ENCODE measurements at regions not wholly inside any gene's neighbourhood (a gene's known extent, or its start where the extent isn't known, plus 50 kb on each side); places are given as distances from the start of the nearest gene placed in this dataset.

GRCh38 chr15:60118626-60119025, 114.5 kb downstream of the FOXB1 start:
- Mint-ChIP-seq H3K36me3 (ENCODE audit: low read depth) (no peaks in the 10 kb centered on the region), H3K27ac (ENCODE audit: unreplicated experiment) (no peak overlapping the region), H3K4me1 (ENCODE audit: low read depth) (peaks cover 8% of the 10 kb centered on the region), H3K4me3 (ENCODE audit: unreplicated experiment) (no peak overlapping the region), H3K9me3 (ENCODE audit: low read depth) (no peaks in the 10 kb centered on the region), H3K27me3 (ENCODE audit: low read depth) (peaks cover 47% of the 10 kb centered on the region)
- no peak for TF ChIP-seq CTCF (IDR thresholded peaks at IDR 0.05)
- no peak for DNase-seq (ENCODE audit: low spot score)

DNA sequence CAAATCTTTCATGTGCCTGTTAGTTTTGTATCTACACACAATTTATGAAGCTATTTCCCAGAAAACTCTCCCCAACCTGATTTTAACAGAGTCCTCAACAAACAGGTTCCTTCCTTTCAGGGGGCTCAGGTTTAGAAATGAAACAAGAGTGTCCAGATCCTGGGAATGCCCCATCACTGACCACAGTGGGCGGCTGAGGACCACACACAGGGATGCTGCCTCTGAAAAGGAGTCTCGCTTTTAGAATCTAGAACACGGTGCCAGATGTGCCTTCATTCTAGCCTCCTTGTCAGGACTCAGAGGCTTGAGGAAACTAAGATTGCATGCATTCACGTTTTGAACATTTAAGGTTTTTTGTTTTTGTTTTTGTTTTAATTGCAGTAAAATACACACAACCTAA, 115.0 kb downstream of the FOXB1 start:
- no peak for TF ChIP-seq CTCF (IDR thresholded peaks at IDR 0.05)
- Mint-ChIP-seq H3K27ac (ENCODE audit: unreplicated experiment) (no peak overlapping the region), H3K4me3 (ENCODE audit: unreplicated experiment) (no peak overlapping the region), H3K27me3 (ENCODE audit: low read depth) (peaks cover 47% of the 10 kb centered on the region), H3K4me1 (ENCODE audit: low read depth) (peaks cover 8% of the 10 kb centered on the region), H3K9me3 (ENCODE audit: low read depth) (no peaks in the 10 kb centered on the region), H3K36me3 (ENCODE audit: low read depth) (no peaks in the 10 kb centered on the region)
- no peak for DNase-seq (ENCODE audit: low spot score)

DNA sequence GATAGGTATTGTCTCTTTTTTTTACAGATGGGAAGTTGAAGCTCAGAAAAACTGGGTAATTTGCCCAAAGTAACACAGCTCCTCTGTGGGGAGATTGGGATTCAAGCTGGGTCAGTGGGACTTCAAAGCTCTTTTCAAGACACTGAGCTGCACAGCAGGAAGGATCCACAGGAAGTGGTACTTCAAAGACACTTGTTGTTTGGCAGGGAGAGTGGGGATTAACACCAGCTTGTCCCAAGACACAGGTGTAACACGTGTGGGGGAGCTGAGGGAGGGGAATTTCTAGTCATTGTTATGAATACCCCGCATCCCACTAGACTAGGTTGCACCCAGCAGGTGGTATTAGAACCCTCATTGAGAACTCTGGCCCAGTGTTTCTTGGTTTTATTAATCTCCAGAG, 116.0 kb downstream of the FOXB1 start:
- H3K27me3 Mint-ChIP-seq (ENCODE audit: low read depth) = peaks cover 47% of the 10 kb centered on the region

GRCh38 chr15:60121845-60122244, 117.7 kb downstream of the FOXB1 start:
- H3K27ac Mint-ChIP-seq (ENCODE audit: unreplicated experiment) = no peak overlapping the region
- peaks cover 57% of the 10 kb centered on the region for H3K27me3 Mint-ChIP-seq (ENCODE audit: low read depth)
- H3K4me1 Mint-ChIP-seq (ENCODE audit: low read depth) = no peaks in the 10 kb centered on the region
- H3K4me3 Mint-ChIP-seq (ENCODE audit: unreplicated experiment) = no peak overlapping the region
- no peak for TF ChIP-seq CTCF (IDR thresholded peaks at IDR 0.05)
- no peaks in the 10 kb centered on the region for H3K36me3 Mint-ChIP-seq (ENCODE audit: low read depth)
- no peaks in the 10 kb centered on the region for H3K9me3 Mint-ChIP-seq (ENCODE audit: low read depth)
- no peak for DNase-seq (ENCODE audit: low spot score)

More for the DNA sequence above, 116.0 kb downstream of the FOXB1 start:
- Mint-ChIP-seq H3K27ac (ENCODE audit: unreplicated experiment) (no peak overlapping the region), H3K4me3 (ENCODE audit: unreplicated experiment) (no peak overlapping the region), H3K9me3 (ENCODE audit: low read depth) (no peaks in the 10 kb centered on the region), H3K4me1 (ENCODE audit: low read depth) (peaks cover 8% of the 10 kb centered on the region), H3K36me3 (ENCODE audit: low read depth) (no peaks in the 10 kb centered on the region)
- no peak for DNase-seq (ENCODE audit: low spot score)
- TF ChIP-seq CTCF (IDR thresholded peaks at IDR 0.05) = no peak

DNA sequence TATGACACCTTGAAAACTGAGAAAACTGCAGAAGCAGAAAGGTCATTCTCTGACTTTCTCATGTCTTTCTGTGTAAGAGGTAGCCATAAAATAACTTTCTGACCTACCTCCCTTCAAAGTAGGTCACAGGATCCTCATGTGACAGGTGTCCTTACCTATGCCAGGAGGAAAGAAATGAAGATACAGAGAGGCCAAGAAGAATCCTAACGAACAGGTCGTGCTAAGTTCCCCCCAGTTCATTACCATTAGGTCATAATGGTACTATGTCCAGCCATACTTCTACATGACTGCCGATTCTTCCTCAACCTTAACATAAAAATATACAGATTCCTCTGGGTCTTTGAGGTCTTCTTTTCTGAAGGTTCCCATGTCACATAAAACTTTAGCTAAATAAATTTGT, 118.6 kb downstream of the FOXB1 start:
- Mint-ChIP-seq H3K4me3 (ENCODE audit: unreplicated experiment) (no peak overlapping the region), H3K27ac (ENCODE audit: unreplicated experiment) (no peak overlapping the region), H3K4me1 (ENCODE audit: low read depth) (peaks cover 7% of the 10 kb centered on the region), H3K36me3 (ENCODE audit: low read depth) (no peaks in the 10 kb centered on the region), H3K9me3 (ENCODE audit: low read depth) (no peaks in the 10 kb centered on the region), H3K27me3 (ENCODE audit: low read depth) (peaks cover 55% of the 10 kb centered on the region)
- TF ChIP-seq CTCF (IDR thresholded peaks at IDR 0.05) = no peak
- DNase-seq (ENCODE audit: low spot score) = no peak
